HT-29 (cell line): ENCODE measurements at regions not wholly inside any gene's neighbourhood (a gene's known extent, or its start where the extent isn't known, plus 50 kb on each side); places are given as distances from the start of the nearest gene placed in this dataset.
A peak's percentile ranks its signal among the peaks of the same experiment; 100 is the strongest.

Source experiments
- DNase-seq: peaks from one replicate; pipeline ENCODE4 v3.0.0-alpha.2; 2015; ENCODE audit warnings: low spot score

DNA sequence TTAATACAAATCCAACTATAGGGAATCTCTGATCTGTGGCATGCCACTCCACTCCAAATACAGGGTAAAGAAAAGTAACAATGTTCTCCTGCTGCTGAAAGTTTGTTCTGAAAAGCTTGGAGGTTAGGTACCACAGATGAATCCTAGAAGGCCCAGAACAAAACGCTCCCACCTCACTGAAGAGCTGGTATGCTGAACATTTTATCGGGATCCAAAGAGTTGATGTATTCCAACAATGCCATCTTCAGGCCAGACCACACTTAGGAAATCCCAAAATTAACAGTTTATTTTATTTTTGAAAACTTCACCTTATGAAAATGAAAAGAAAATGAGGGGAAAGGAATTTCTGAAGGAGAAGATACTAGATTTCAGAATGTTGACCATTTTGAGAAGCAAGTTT, 145.1 kb upstream of the CDH19 start:
- peak; percentile 51 for DNase-seq

GRCh38 chr18:66742832-66743231, 138.9 kb upstream of the CDH19 start:
- no peak for DNase-seq

DNA sequence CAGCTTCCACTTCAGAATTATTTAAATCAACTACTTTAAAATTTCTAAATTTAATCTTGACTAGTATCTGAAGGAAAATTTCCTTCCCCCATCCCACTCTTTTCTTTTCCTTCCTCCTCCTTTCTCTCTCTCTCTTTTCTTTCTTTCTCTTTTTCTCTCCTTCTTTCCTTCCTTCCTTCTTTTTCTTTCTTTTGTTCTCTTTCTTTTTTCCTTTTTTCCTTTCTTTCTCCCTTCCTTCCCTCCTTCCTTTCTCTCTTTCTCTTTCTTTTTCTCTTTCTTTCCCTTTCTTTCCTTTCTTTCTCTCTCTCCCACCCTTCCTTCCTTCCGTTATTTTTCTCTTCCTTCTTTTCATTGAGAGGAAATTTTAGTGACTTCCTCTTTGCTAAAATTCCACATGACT, 132.0 kb upstream of the CDH19 start:
- DNase-seq, result no peak

GRCh38 chr18:66734451-66734850, 130.6 kb upstream of the CDH19 start:
- DNase-seq, result no peak

GRCh38 chr18:66731890-66732289, 128.0 kb upstream of the CDH19 start:
- DNase-seq, result no peak

DNA sequence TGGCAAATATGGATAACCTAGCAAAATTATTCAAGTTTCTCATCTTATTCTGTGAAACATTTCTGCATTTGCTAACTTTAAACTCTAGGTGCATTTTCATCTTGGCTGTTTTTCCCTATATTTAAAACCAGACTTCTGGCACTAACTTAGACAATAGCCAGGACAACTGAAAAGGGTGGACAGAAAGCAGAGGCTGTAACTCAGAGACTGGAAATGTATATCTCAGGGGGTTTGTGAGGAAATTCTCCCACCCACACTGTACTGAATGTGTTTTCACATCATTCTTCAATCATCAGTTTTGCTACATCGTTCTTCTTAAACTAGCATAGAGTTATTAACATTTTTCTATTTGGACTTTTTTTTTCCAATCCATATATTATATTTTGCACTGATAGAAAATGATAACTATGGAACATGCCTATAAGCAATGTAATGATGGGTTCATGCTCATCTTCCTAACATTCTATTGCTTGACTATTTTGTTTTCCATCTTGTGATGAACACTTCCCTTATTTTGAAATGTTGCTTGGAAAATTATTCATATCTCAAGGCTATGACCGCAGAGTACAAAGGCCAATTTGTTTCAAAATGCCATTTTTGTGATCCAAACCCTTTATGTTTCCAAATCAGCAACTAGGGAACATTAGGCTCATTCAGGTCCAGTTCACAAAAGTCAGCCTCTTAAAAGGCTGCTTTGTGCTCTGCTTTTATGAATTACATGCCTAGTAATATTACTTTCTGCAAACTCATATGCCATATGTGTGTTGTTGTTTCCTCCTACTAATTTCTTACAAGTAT, 125.8 kb upstream of the CDH19 start:
- no peak for DNase-seq

- no peak for DNase-seq
Measured at GRCh38 chr18:66728951-66729350, 125.1 kb upstream of the CDH19 start.

GRCh38 chr18:66727991-66728390, 124.1 kb upstream of the CDH19 start:
- DNase-seq, result no peak

GRCh38 chr18:66724664-66725356, 120.9 kb upstream of the CDH19 start:
- peak; percentile 81 for DNase-seq

GRCh38 chr18:66722671-66723070, 118.8 kb upstream of the CDH19 start:
- no peak for DNase-seq

GRCh38 chr18:66708646-66709045, 104.8 kb upstream of the CDH19 start:
- DNase-seq, result no peak

DNA sequence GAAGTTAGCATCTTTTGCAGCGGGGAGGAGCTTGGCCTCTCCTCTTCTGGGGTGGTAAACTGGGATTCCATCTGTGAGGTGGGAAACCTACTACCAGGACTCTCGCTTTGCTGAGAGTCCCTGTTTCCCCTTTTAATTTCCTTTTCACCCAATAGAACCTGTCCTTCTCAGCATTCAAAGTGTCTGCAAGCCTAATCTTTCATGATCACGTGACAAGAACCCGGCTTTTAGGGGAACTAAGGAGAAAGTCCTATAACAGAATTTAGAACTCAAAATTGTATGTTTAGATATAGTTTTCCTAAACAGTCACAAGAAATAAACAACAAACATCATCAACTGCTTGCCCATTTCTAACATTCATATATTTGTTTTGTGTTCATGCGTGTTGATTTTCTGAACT, 103.6 kb upstream of the CDH19 start:
- DNase-seq, result no peak

- no peak for DNase-seq
Measured at GRCh38 chr18:66695281-66695680, 91.4 kb upstream of the CDH19 start.

DNA sequence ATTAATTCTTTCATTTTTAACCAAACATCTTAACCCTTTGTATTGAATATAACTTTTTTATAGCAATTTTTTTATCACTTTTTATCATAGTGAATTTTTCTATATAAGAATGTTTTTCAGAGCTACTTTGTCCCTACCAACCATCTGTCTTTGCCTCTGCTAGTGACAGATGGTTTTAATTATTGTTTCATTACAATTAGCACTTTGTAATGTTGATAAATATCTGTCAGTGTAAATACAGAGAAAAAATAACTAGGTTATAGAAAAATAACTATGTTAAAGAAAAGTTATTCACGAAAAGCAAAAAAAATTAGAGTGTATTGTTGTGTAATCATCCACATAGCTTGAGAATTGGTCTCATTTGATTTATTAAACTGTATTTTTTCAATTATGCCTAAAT, 91.0 kb upstream of the CDH19 start:
- no peak for DNase-seq

DNA sequence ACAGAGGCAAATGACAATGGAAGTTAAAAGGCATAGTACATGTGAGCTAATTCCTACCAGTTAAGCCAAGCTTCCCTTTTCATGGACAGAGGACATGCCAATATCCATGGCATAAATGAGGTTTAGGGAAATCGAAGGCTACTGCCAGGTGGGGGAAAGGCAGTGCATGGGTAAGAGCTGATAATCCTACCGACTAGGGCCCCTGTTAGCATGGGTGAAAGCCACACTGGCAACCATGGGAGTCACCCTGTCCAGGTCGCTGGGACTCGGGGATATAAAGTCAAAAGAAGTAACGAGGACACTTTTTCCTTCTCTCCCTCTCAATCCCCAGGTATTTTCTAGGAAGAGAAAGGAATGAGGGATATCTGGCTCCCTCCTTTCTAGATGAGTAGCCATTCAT, 83.7 kb upstream of the CDH19 start:
- DNase-seq, result no peak

DNA sequence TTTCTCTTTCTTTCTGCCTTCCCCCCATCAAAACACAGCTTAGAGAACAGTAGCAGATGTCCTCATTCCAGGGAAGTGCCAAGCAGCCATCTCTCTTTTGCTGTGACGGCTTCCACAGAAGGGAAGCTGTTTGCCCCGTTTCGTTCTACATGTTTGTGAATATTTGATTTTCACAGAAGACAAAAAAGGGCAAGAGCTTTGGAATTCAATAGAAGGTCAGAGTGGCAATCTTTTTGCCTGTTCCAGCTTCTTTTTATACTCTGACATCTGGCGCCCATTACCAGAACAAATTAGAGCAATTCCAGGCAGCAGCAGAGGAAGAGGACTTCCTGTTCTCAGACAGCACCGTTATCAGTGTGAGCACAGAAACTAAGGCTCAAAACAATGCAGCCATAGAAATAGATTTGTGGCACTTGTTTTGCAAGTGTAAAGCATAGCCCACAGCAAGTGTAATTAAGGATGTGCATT, 79.0 kb upstream of the CDH19 start:
- no peak for DNase-seq

DNA sequence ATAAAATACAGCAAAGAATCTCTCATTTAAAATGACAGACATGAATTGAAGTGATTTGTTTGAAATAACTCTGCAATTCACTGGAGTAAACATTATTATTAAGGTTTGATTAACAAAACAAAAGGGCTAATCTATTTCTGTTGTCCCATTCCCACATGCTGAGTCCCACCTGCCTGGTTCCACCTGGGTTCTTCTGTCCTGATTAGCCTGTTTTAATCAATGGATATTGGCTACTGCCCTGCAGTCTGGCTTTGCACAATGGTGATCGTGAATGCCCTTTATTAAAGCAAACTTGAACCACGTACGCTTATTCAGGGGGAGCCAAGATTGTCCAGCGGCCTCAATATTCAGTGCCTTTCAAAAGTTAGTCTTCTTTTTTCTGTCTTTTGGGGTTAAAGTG, 72.8 kb upstream of the CDH19 start:
- no peak for DNase-seq

DNA sequence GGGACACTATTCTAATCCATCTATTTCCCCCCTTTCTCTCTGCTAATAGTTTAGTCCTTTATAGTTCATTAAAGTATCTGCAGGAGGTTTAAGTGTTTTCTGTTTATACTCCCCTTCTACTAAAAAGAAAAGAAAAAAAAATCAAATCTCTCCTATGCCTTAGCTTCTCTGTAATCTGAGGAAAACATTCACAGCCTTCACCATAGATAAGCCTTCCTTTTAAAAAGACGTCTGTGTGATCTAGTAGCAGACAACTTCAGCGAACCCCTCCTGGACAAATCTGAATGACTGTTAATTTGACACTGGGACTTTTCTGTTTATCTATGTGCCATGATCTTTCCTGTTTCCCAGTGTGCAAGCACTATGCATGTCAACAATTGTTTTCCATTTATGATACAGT, 70.4 kb upstream of the CDH19 start:
- DNase-seq, result no peak

DNA sequence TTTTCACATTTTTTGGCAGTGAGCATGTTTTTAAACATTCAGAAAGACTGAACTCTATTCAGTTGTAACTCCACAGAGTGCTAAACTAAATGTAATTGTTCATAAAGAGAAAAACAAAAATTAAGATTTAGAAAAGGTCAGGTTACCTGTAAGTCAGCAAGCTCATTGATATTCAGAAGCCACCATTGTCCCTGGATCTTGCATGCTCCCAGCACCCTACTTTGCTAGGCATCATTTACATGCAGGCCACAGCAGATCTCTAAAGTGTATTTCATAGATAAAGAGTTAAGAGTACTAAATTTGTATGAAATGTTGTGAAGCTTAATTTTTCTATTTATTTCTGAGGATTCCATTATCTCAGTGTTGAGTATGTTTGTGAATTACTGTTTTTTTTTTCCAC, 64.8 kb upstream of the CDH19 start:
- no peak for DNase-seq

GRCh38 chr18:66662632-66663031, 58.7 kb upstream of the CDH19 start:
- no peak for DNase-seq

- no peak for DNase-seq
Measured at GRCh38 chr18:66655407-66655806, 51.5 kb upstream of the CDH19 start.
